HL-60 (cell line): ENCODE measurements at regions not wholly inside any gene's neighbourhood (a gene's known extent, or its start where the extent isn't known, plus 50 kb on each side); places are given as distances from the start of the nearest gene placed in this dataset.

Experiments used
- DNase-seq, 2 experiments: peaks; one replicate each; pipeline ENCODE4 v3.0.0-alpha.2; 2010 to 2020; ENCODE audit warnings: low read depth in 1 of 2, low spot score in 1 of 2
- H3K27ac ChIP-seq: fragments of 250-450 bp; sonication (Bioruptor Pico); replicated peaks from 2 replicates; pipeline ENCODE4 v1.5.1; 2020; ENCODE audit warnings: mild to moderate bottlenecking, moderate library complexity
- H3K27me3 ChIP-seq: fragments of 250-450 bp; sonication (Bioruptor Pico); 2 replicates; pipeline ENCODE4 v1.5.1; 2021; ENCODE audit warnings: mild to moderate bottlenecking, moderate library complexity; ENCODE audit not compliant: insufficient read depth, poor library complexity, severe bottlenecking
- H3K4me3 ChIP-seq: replicated peaks from 2 replicates; pipeline ENCODE4 v1.5.1; 2011; ENCODE audit warnings: mild to moderate bottlenecking, control low read depth, low read length; ENCODE audit not compliant: insufficient read depth
- CTCF ChIP-seq: IDR thresholded peaks from one replicate; pipeline ENCODE4 v1.5.1; 2011; ENCODE audit warnings: low read length, control low read depth, inconsistent platforms; ENCODE audit not compliant: insufficient read depth
- GABPA ChIP-seq: IDR thresholded peaks from 2 replicates; pipeline ENCODE4 v1.6.1; 2012; ENCODE audit warnings: low read depth
- POLR2AphosphoS5 ChIP-seq: IDR thresholded peaks from 2 replicates; pipeline ENCODE4 v1.6.1; 2012; ENCODE audit warnings: low read depth
- REST ChIP-seq: IDR thresholded peaks from 2 replicates; pipeline ENCODE4 v1.6.1; 2012; ENCODE audit warnings: low read depth; ENCODE audit not compliant: insufficient replicate concordance
- SPI1 ChIP-seq: IDR thresholded peaks from 2 replicates; pipeline ENCODE4 v1.6.1; 2012; ENCODE audit warnings: low read depth, mild to moderate bottlenecking, borderline replicate concordance

- DNase-seq = no peak
- TF ChIP-seq REST (no peak), GABPA (no peak), CTCF (no peak), POLR2AphosphoS5 (no peak), SPI1 (no peak)
- H3K27me3 ChIP-seq = no peaks in the 10 kb centered on the region
- H3K27ac ChIP-seq = no peak overlapping the region
- no peak overlapping the region for H3K4me3 ChIP-seq
Observed at GRCh38 chr16:11492808-11493530, 93.8 kb downstream of the LITAF start.

GRCh38 chr16:11493531-11493929 is 93.2 kb downstream of the LITAF start:
- Histone ChIP-seq H3K27me3 (no peaks in the 10 kb centered on the region), H3K4me3 (no peak overlapping the region), H3K27ac (no peak overlapping the region)
- no peak for DNase-seq
- no peak for TF ChIP-seq CTCF
- TF ChIP-seq GABPA = no peak
- no peak for TF ChIP-seq SPI1
- no peak for TF ChIP-seq REST
- TF ChIP-seq POLR2AphosphoS5 = no peak

GRCh38 chr16:11494029-11494428 is 92.7 kb downstream of the LITAF start:
- no peaks in the 10 kb centered on the region for H3K27me3 ChIP-seq
- H3K4me3 ChIP-seq = no peak overlapping the region
- DNase-seq = no peak
- no peak overlapping the region for H3K27ac ChIP-seq
- no peak for TF ChIP-seq CTCF
- no peak for TF ChIP-seq POLR2AphosphoS5
- no peak for TF ChIP-seq GABPA
- TF ChIP-seq SPI1 = no peak
- no peak for TF ChIP-seq REST
